ENCODE measurements at regions not wholly inside any gene's neighbourhood (a gene's known extent, or its start where the extent isn't known, plus 50 kb on each side); places are given as distances from the start of the nearest gene placed in this dataset.
"Not testable (repeated sequence)": the region's sequence is repeated elsewhere in the genome, so short reads cannot be mapped to it uniquely, and the experiment has no call there.

GRCh38 chr15:47119349-47119748 lies 598.0 kb upstream of the SEMA6D start:
- no peak overlapping the region for H3K4me2 ChIP-seq (ENCODE audit: low read length, poor library complexity, severe bottlenecking)

GRCh38 chr15:47124430-47125102 lies 592.7 kb upstream of the SEMA6D start:
- H2AK5ac ChIP-seq (ENCODE audit: low read length, severe bottlenecking): no peak overlapping the region
- H3K4me1 ChIP-seq (ENCODE audit: control insufficient read depth, insufficient read depth, low read depth, low read length): no peaks in the 10 kb centered on the region
- WGBS: 84% methylated on average over 3 of the region's 3 CpGs
- no peak overlapping the region for H2BK5ac ChIP-seq (ENCODE audit: low read depth, low read length, poor library complexity, severe bottlenecking)
- no peak overlapping the region for H3K14ac ChIP-seq (ENCODE audit: low read length in 2 of 2)
- H3K4ac ChIP-seq (ENCODE audit: low read depth in 1 of 2, low read length in 2 of 2): no peak overlapping the region
- no peak overlapping the region for H3K27ac ChIP-seq (ENCODE audit: low read length, poor library complexity, severe bottlenecking)
- H3K18ac ChIP-seq (ENCODE audit: low read depth in 1 of 2, low read length in 2 of 2): no peak overlapping the region
- no peak for DNase-seq
- no peak overlapping the region for H3K4me2 ChIP-seq (ENCODE audit: low read length, poor library complexity, severe bottlenecking)
- H3K23ac ChIP-seq (ENCODE audit: low read length in 2 of 2): no peak overlapping the region
- H3K27me3 ChIP-seq (ENCODE audit: control insufficient read depth in 1 of 2, insufficient read depth in 1 of 2, low read length in 2 of 2): no peaks in the 10 kb centered on the region
- no peak overlapping the region for H4K8ac ChIP-seq (ENCODE audit: low read length)
- H3K79me1 ChIP-seq (replicated peaks; ENCODE audit: low read length, poor library complexity, severe bottlenecking): no peaks in the 10 kb centered on the region
- H3K9ac ChIP-seq (ENCODE audit: low read length): no peak overlapping the region
- H2BK12ac ChIP-seq (ENCODE audit: low read length in 2 of 2): no peak overlapping the region
- H2BK15ac ChIP-seq (ENCODE audit: low read depth, poor library complexity, severe bottlenecking): no peak overlapping the region
- peaks cover 24% of the 10 kb centered on the region for H3K9me3 ChIP-seq (ENCODE audit: control insufficient read depth, low read length)
- H3K36me3 ChIP-seq (ENCODE audit: control insufficient read depth in 1 of 2, insufficient read depth in 2 of 2, low read depth in 1 of 2, low read length in 2 of 2): no peaks in the 10 kb centered on the region
- no peak overlapping the region for H2AFZ ChIP-seq (ENCODE audit: low read depth, low read length)
- no peak overlapping the region for H4K91ac ChIP-seq (ENCODE audit: low read length)
- no peak overlapping the region for H3K4me3 ChIP-seq (ENCODE audit: insufficient read depth in 1 of 2, low read depth in 1 of 2, low read length in 2 of 2)
- H2BK120ac ChIP-seq (ENCODE audit: low read depth, low read length): no peak overlapping the region

More at GRCh38 chr15:47119349-47119748, 598.0 kb upstream of the SEMA6D start:
- no peak overlapping the region for H2BK120ac ChIP-seq (ENCODE audit: low read depth, low read length)
- H3K18ac ChIP-seq (ENCODE audit: low read depth in 1 of 2, low read length in 2 of 2): no peak overlapping the region
- no peak overlapping the region for H2AK5ac ChIP-seq (ENCODE audit: low read length, severe bottlenecking)
- H2BK5ac ChIP-seq (ENCODE audit: low read depth, low read length, poor library complexity, severe bottlenecking): no peak overlapping the region
- no peak overlapping the region for H4K8ac ChIP-seq (ENCODE audit: low read length)
- H3K9me3 ChIP-seq (ENCODE audit: control insufficient read depth, low read length): peaks cover 14% of the 10 kb centered on the region
- no peak overlapping the region for H2BK12ac ChIP-seq (ENCODE audit: low read length in 2 of 2)
- H3K4me3 ChIP-seq (ENCODE audit: insufficient read depth in 1 of 2, low read depth in 1 of 2, low read length in 2 of 2): no peak overlapping the region
- no peak overlapping the region for H3K27ac ChIP-seq (ENCODE audit: low read length, poor library complexity, severe bottlenecking)
- no peak overlapping the region for H4K91ac ChIP-seq (ENCODE audit: low read length)
- no peaks in the 10 kb centered on the region for H3K79me1 ChIP-seq (replicated peaks; ENCODE audit: low read length, poor library complexity, severe bottlenecking)
- H3K14ac ChIP-seq (ENCODE audit: low read length in 2 of 2): no peak overlapping the region
- no peak overlapping the region for H2BK15ac ChIP-seq (ENCODE audit: low read depth, poor library complexity, severe bottlenecking)
- no peak overlapping the region for H2AFZ ChIP-seq (ENCODE audit: low read depth, low read length)
- no peak overlapping the region for H3K23ac ChIP-seq (ENCODE audit: low read length in 2 of 2)
- H3K36me3 ChIP-seq (ENCODE audit: control insufficient read depth in 1 of 2, insufficient read depth in 2 of 2, low read depth in 1 of 2, low read length in 2 of 2): no peaks in the 10 kb centered on the region
- H3K27me3 ChIP-seq (ENCODE audit: control insufficient read depth in 1 of 2, insufficient read depth in 1 of 2, low read length in 2 of 2): no peaks in the 10 kb centered on the region
- DNase-seq: no peak
- H3K4me1 ChIP-seq (ENCODE audit: control insufficient read depth, insufficient read depth, low read depth, low read length): no peaks in the 10 kb centered on the region
- H3K9ac ChIP-seq (ENCODE audit: low read length): no peak overlapping the region
- no peak overlapping the region for H3K4ac ChIP-seq (ENCODE audit: low read depth in 1 of 2, low read length in 2 of 2)

- Histone ChIP-seq H3K18ac (ENCODE audit: low read depth in 1 of 2, low read length in 2 of 2) (no peak overlapping the region), H2BK15ac (ENCODE audit: low read depth, poor library complexity, severe bottlenecking) (no peak overlapping the region), H3K27ac (ENCODE audit: low read length, poor library complexity, severe bottlenecking) (no peak overlapping the region), H3K9ac (ENCODE audit: low read length) (no peak overlapping the region), H2BK5ac (ENCODE audit: low read depth, low read length, poor library complexity, severe bottlenecking) (no peak overlapping the region), H3K23ac (ENCODE audit: low read length in 2 of 2) (no peak overlapping the region), H2BK12ac (ENCODE audit: low read length in 2 of 2) (no peak overlapping the region), H2AK5ac (ENCODE audit: low read length, severe bottlenecking) (no peak overlapping the region), H2AFZ (ENCODE audit: low read depth, low read length) (no peak overlapping the region), H3K4me3 (ENCODE audit: insufficient read depth in 1 of 2, low read depth in 1 of 2, low read length in 2 of 2) (no peak overlapping the region), H3K36me3 (ENCODE audit: control insufficient read depth in 1 of 2, insufficient read depth in 2 of 2, low read depth in 1 of 2, low read length in 2 of 2) (no peaks in the 10 kb centered on the region), H3K4me2 (ENCODE audit: low read length, poor library complexity, severe bottlenecking) (no peak overlapping the region), H3K4me1 (ENCODE audit: control insufficient read depth, insufficient read depth, low read depth, low read length) (no peaks in the 10 kb centered on the region), H3K27me3 (ENCODE audit: control insufficient read depth in 1 of 2, insufficient read depth in 1 of 2, low read length in 2 of 2) (no peaks in the 10 kb centered on the region), H3K14ac (ENCODE audit: low read length in 2 of 2) (no peak overlapping the region), H3K79me1 (replicated peaks; ENCODE audit: low read length, poor library complexity, severe bottlenecking) (no peaks in the 10 kb centered on the region), H4K8ac (ENCODE audit: low read length) (no peak overlapping the region), H4K91ac (ENCODE audit: low read length) (no peak overlapping the region), H2BK120ac (ENCODE audit: low read depth, low read length) (peak overlapping the region; percentile 49), H3K9me3 (ENCODE audit: control insufficient read depth, low read length) (peaks cover 15% of the 10 kb centered on the region), H3K4ac (ENCODE audit: low read depth in 1 of 2, low read length in 2 of 2) (no peak overlapping the region)
- 82% methylated on average over 3 of the region's 3 CpGs for WGBS
- DNase-seq: no peak
Observed at GRCh38 chr15:47129033-47129432, 588.3 kb upstream of the SEMA6D start.

DNA sequence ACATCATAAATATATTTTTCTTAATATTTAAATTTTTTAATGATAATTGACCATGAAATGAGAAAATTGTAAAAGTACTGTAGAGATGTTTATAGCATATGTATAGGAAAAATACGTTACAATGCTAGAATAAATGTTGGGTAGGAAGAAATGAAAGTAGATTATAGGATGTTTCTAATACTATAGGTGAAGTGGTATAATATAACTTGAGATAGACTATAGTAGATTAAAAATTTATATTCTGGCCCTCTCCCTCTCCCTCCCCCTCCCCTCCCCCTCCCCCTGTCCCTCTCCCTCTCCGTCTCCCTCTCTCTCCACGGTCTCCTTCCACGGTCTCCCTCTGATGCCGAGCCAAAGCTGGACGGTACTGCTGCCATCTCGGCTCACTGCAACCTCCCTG lies 585.9 kb upstream of the SEMA6D start:
- not testable (repeated sequence) for DNase-seq; H2BK15ac ChIP-seq (ENCODE audit: low read depth, poor library complexity, severe bottlenecking); H3K18ac ChIP-seq (ENCODE audit: low read depth in 1 of 2, low read length in 2 of 2); H3K27ac ChIP-seq (ENCODE audit: low read length, poor library complexity, severe bottlenecking); H2BK120ac ChIP-seq (ENCODE audit: low read depth, low read length); H3K4ac ChIP-seq (ENCODE audit: low read depth in 1 of 2, low read length in 2 of 2); H3K27me3 ChIP-seq (ENCODE audit: control insufficient read depth in 1 of 2, insufficient read depth in 1 of 2, low read length in 2 of 2); H2BK12ac ChIP-seq (ENCODE audit: low read length in 2 of 2); H3K79me1 ChIP-seq (replicated peaks; ENCODE audit: low read length, poor library complexity, severe bottlenecking); H3K23ac ChIP-seq (ENCODE audit: low read length in 2 of 2); H2AFZ ChIP-seq (ENCODE audit: low read depth, low read length); H3K9ac ChIP-seq (ENCODE audit: low read length); H3K4me1 ChIP-seq (ENCODE audit: control insufficient read depth, insufficient read depth, low read depth, low read length); H2BK5ac ChIP-seq (ENCODE audit: low read depth, low read length, poor library complexity, severe bottlenecking); H3K4me2 ChIP-seq (ENCODE audit: low read length, poor library complexity, severe bottlenecking); H4K91ac ChIP-seq (ENCODE audit: low read length); H3K14ac ChIP-seq (ENCODE audit: low read length in 2 of 2); H3K36me3 ChIP-seq (ENCODE audit: control insufficient read depth in 1 of 2, insufficient read depth in 2 of 2, low read depth in 1 of 2, low read length in 2 of 2); H4K8ac ChIP-seq (ENCODE audit: low read length); H2AK5ac ChIP-seq (ENCODE audit: low read length, severe bottlenecking); H3K4me3 ChIP-seq (ENCODE audit: insufficient read depth in 1 of 2, low read depth in 1 of 2, low read length in 2 of 2)
- peaks cover 15% of the 10 kb centered on the region for H3K9me3 ChIP-seq (ENCODE audit: control insufficient read depth, low read length)
- 92% methylated on average over 1 of the region's 7 CpGs for WGBS
